SU-DHL-6 (cell line): ENCODE measurements at regions not wholly inside any gene's neighbourhood (a gene's known extent, or its start where the extent isn't known, plus 50 kb on each side); places are given as distances from the start of the nearest gene placed in this dataset.

Source experiments
- H2AFZ ChIP-seq: fragments of 200-600 bp; sonication (generic); 2 replicates; pipeline ENCODE4 v1.6.1; 2014; ENCODE audit warnings: low read depth, mild to moderate bottlenecking, moderate library complexity, mixed read lengths, antibody characterized with exemption, low read length; ENCODE audit not compliant: severe bottlenecking
- H3F3A ChIP-seq: fragments of 200-600 bp; shearing (Covaris generic); 2 replicates; pipeline ENCODE4 v1.6.0; 2016; ENCODE audit warnings: antibody characterized with exemption, mild to moderate bottlenecking; ENCODE audit not compliant: insufficient read depth
- H3K27ac ChIP-seq: fragments of 200-600 bp; sonication (generic); 2 replicates; pipeline ENCODE4 v1.5.1; 2016; ENCODE audit warnings: low read depth, mild to moderate bottlenecking, low read length, moderate library complexity, mixed read lengths
- H3K27me3 ChIP-seq: fragments of 200-600 bp; sonication (generic), shearing (Covaris generic); 2 replicates; pipeline ENCODE4 v1.6.0; 2014; ENCODE audit warnings: mild to moderate bottlenecking, low read length
- H3K36me3 ChIP-seq: fragments of 200-600 bp; sonication (generic); 2 replicates; pipeline ENCODE4 v1.6.1; 2014; ENCODE audit warnings: mild to moderate bottlenecking, low read length, mixed read lengths
- H3K4me2 ChIP-seq: fragments of 300-600, 200-600 bp; shearing (Covaris generic), sonication (generic); 2 replicates; pipeline ENCODE4 v1.6.0; 2014; ENCODE audit warnings: low read length, low read depth, mild to moderate bottlenecking; ENCODE audit not compliant: poor library complexity, severe bottlenecking
- H3K4me3 ChIP-seq: fragments of 200-600 bp; sonication (generic); 2 replicates; pipeline ENCODE4 v1.5.1; 2014; ENCODE audit warnings: antibody characterized with exemption, low read length, mild to moderate bottlenecking, mixed read lengths; ENCODE audit not compliant: insufficient read depth, poor library complexity, severe bottlenecking
- H3K79me2 ChIP-seq: fragments of 200-600 bp; sonication (generic); 2 replicates; pipeline ENCODE4 v1.6.1; 2014; ENCODE audit warnings: mild to moderate bottlenecking, low read length, moderate library complexity; ENCODE audit not compliant: insufficient read depth
- H3K9ac ChIP-seq: fragments of 200-600 bp; sonication (generic); 2 replicates; pipeline ENCODE4 v1.7.0; 2014; ENCODE audit warnings: mild to moderate bottlenecking, low read length
- H3K9me2 ChIP-seq: fragments of 200-600 bp; sonication (generic); replicated peaks from 2 replicates; pipeline ENCODE4 v1.6.1; 2014; ENCODE audit warnings: low read length; ENCODE audit not compliant: insufficient read depth
- H3K9me3 ChIP-seq: fragments of 200-600 bp; sonication (generic); 2 replicates; pipeline ENCODE4 v1.6.1; 2014; ENCODE audit warnings: low read length, mixed read lengths; ENCODE audit not compliant: insufficient read depth
- H4K20me1 ChIP-seq: fragments of 200-600 bp; sonication (generic); 2 replicates; pipeline ENCODE4 v1.6.1; 2014; ENCODE audit warnings: low read depth, mild to moderate bottlenecking, antibody characterized with exemption, low read length, moderate library complexity, mixed read lengths
- EZH2phosphoT487 ChIP-seq: fragments of 200-600 bp; sonication (generic), shearing (Covaris generic); conservative IDR thresholded peaks from 2 replicates; pipeline ENCODE4 v1.6.1; 2018; ENCODE audit warnings: mild to moderate bottlenecking, antibody characterized with exemption, low read length, moderate library complexity, mixed read lengths
- TF ChIP-seq, protein P1 (sequence below): fragments of 200-600 bp; sonication (generic); IDR thresholded peaks from one replicate; pipeline ENCODE4 v1.5.1; 2017; ENCODE audit warnings: antibody characterized with exemption, mild to moderate bottlenecking, low read length, moderate library complexity; ENCODE audit not compliant: insufficient read depth, poor library complexity, severe bottlenecking

GRCh38 chr11:116330439-116331185, 442.2 kb downstream of the BUD13 start:
- H3K27me3 ChIP-seq, result no peaks in the 10 kb centered on the region
- H2AFZ ChIP-seq, result no peak overlapping the region
- no peak overlapping the region for H3K9ac ChIP-seq
- no peak for TF ChIP-seq EZH2phosphoT487
- TF ChIP-seq, protein P1, sequence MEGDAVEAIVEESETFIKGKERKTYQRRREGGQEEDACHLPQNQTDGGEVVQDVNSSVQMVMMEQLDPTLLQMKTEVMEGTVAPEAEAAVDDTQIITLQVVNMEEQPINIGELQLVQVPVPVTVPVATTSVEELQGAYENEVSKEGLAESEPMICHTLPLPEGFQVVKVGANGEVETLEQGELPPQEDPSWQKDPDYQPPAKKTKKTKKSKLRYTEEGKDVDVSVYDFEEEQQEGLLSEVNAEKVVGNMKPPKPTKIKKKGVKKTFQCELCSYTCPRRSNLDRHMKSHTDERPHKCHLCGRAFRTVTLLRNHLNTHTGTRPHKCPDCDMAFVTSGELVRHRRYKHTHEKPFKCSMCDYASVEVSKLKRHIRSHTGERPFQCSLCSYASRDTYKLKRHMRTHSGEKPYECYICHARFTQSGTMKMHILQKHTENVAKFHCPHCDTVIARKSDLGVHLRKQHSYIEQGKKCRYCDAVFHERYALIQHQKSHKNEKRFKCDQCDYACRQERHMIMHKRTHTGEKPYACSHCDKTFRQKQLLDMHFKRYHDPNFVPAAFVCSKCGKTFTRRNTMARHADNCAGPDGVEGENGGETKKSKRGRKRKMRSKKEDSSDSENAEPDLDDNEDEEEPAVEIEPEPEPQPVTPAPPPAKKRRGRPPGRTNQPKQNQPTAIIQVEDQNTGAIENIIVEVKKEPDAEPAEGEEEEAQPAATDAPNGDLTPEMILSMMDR, result no peak
- H3K9me2 ChIP-seq, result no peaks in the 10 kb centered on the region
- no peaks in the 10 kb centered on the region for H3K9me3 ChIP-seq
- H3K79me2 ChIP-seq, result no peaks in the 10 kb centered on the region
- no peaks in the 10 kb centered on the region for H4K20me1 ChIP-seq
- no peak overlapping the region for H3K4me3 ChIP-seq
- H3K27ac ChIP-seq, result no peak overlapping the region
- no peaks in the 10 kb centered on the region for H3K36me3 ChIP-seq
- H3K4me2 ChIP-seq, result no peak overlapping the region
- no peaks in the 10 kb centered on the region for H3F3A ChIP-seq

DNA sequence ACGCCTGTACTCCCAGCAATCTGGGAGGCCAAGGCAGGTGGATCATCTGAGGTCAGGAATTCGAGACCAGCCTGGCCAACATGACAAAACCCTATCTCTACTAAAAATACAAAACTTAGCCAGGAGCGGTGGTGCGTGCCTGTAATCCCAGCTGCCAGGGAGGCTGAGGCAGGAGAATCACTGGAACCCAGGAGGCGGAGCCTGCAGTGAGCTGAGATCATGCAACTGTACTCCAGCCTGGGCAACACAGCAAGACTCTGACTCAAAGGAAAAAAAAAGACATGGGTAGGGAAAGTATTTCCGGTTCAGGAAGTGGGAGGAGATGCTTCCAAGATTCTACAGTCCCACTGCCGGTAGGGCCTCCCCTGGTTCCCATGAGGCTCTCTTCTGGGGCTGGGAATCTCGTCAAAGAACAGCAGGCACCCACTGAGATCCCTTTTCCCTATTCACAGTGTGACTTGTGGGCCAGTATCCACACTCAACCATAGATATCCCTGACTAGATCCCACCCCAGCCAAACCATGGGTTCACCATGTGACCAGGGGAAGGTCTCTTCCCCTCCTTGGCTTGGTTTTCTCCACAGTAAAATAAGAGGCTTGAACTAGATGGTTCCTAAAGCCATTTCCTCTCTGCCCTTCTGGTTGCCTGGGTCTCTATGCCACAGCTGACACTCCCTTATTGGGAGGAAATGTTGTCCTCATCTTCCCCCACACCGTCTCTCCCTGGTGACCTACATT, 443.3 kb downstream of the BUD13 start:
- no peaks in the 10 kb centered on the region for H3F3A ChIP-seq
- no peak overlapping the region for H3K9ac ChIP-seq
- no peaks in the 10 kb centered on the region for H3K79me2 ChIP-seq
- no peaks in the 10 kb centered on the region for H3K9me3 ChIP-seq
- no peak overlapping the region for H3K27ac ChIP-seq
- H3K4me2 ChIP-seq, result no peak overlapping the region
- no peaks in the 10 kb centered on the region for H3K9me2 ChIP-seq
- H2AFZ ChIP-seq, result no peak overlapping the region
- H4K20me1 ChIP-seq, result no peaks in the 10 kb centered on the region
- H3K36me3 ChIP-seq, result no peaks in the 10 kb centered on the region
- no peaks in the 10 kb centered on the region for H3K27me3 ChIP-seq
- no peak overlapping the region for H3K4me3 ChIP-seq
- TF ChIP-seq EZH2phosphoT487, result no peak
- TF ChIP-seq, protein P1, result no peak

- no peak overlapping the region for H3K4me3 ChIP-seq
- H3K27me3 ChIP-seq, result no peaks in the 10 kb centered on the region
- no peaks in the 10 kb centered on the region for H4K20me1 ChIP-seq
- no peaks in the 10 kb centered on the region for H3K36me3 ChIP-seq
- no peak overlapping the region for H3K9ac ChIP-seq
- no peak overlapping the region for H2AFZ ChIP-seq
- H3K79me2 ChIP-seq, result no peaks in the 10 kb centered on the region
- no peak overlapping the region for H3K4me2 ChIP-seq
- TF ChIP-seq, protein P1, result no peak
- TF ChIP-seq EZH2phosphoT487, result no peak
- no peaks in the 10 kb centered on the region for H3K9me3 ChIP-seq
- H3K9me2 ChIP-seq, result no peaks in the 10 kb centered on the region
- H3K27ac ChIP-seq, result no peak overlapping the region
- no peaks in the 10 kb centered on the region for H3F3A ChIP-seq
Observed at GRCh38 chr11:116328851-116329250, 443.9 kb downstream of the BUD13 start.
